GM18867 (cell line): ENCODE measurements at regions not wholly inside any gene's neighbourhood (a gene's known extent, or its start where the extent isn't known, plus 50 kb on each side); places are given as distances from the start of the nearest gene placed in this dataset.

ENCODE experiments used
- ATAC-seq: cut with Tn5 transposase; IDR thresholded peaks from one replicate; pipeline ENCODE4 v1.9.1; 2021; ENCODE audit warnings: mild to moderate bottlenecking, moderate library complexity; ENCODE audit not compliant: unreplicated experiment

- no peak for ATAC-seq
Measured at GRCh38 chr11:115724666-115725065, 220.5 kb upstream of the CADM1 start.

GRCh38 chr11:115722711-115723110 is 218.5 kb upstream of the CADM1 start:
- no peak for ATAC-seq

DNA sequence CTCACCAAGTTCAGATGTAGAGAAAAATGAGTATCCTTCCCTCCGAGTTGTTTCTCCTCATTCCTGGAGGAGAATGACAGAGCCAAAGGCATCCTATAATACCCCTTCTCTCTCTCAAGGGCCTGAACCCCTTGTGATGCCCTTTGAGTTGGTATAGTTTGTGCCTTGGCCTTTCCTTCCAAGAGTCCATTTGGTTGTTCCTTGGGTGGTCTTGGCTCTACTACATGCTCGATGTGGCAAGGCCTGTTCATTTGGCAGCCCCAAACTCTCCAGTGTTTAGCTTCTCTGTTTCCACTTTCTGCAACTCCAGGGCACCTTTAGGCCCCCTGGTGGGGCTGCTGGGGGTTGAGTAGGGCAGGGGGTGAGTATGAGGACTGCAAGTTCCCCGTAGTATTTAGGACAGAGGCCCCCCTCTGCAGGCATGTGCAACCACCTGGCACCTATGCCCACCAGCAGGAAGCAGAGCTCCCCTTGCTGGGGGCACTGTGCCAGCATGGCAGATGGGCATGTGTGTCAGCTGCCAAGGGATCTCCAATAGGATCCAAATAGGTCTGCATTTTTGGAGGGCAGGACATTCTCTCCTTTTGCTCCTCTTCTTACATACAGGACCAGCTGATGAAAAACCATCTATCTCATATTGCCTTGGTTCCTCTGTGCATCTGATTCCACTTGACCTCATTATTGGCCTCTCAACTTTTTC is 217.2 kb upstream of the CADM1 start:
- ATAC-seq = no peak

DNA sequence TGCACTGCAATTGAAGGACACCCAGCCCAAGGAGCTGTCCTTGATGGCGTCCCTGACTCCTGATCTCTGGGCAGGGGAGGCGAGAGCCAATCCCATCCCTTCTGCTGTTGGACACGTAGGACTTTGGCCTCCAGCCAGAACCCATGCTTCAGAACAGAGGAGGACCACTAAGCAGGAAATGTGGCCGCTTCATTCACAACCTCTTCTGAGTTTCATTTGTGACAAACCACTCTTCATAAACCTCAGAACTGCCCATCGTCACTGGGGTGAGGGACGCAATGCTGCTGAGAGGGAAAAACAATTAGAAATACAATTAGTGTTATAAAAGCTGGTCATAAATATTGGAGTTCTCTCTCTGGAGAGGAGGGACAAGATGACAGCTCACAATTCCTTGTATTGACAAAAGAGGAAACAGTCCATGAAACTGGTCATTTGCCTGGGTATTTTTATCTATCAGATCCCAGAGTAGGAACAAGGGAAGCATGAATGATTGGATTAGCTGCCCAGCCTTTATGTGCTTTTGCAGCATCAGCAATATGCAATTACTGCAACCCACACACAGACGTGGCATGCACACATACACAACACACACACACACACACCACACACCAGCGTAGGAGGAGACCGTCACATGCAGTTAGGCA is 216.5 kb upstream of the CADM1 start:
- ATAC-seq = no peak

DNA sequence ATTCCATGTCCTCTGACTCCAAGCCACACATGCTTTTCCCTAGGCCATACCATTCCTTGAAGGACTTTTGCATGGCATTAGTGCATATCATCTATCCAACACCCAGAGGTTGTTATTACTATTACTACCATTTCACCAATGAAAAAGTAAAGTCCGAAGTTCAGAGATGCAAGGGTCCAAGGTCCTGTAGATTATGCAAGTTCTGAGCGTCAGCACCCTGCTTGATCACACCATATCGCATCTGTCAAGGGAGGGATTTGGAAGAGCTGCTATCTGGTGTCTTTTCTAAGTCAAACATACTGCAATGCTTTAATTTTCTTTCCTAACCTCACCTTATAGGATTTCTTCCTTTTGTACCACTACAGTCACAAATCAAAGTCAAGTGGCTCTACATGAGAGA is 214.7 kb upstream of the CADM1 start:
- no peak for ATAC-seq

GRCh38 chr11:115718106-115718505 is 213.9 kb upstream of the CADM1 start:
- no peak for ATAC-seq

GRCh38 chr11:115716601-115717529 is 212.7 kb upstream of the CADM1 start:
- no peak for ATAC-seq

DNA sequence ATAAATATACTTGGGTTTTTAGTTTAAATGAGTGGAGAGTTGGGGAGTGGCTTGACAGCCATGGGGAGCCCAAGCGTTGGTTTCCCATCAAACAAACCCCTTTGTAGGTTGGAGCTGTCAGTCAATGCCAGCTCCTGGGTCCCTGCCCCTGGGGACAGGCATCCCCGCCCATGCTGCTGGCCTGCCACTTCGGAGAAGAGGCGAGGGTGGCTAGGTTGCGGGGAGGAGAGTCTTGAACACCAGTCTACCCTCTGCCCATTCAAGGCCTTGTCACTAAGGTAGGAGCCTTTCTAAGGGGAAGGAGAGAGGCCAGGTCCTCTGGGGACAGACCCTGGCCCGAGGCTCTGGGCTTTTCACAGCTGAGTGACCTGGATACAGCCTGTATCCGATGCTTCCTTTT is 211.9 kb upstream of the CADM1 start:
- no peak for ATAC-seq

- no peak for ATAC-seq
Measured at GRCh38 chr11:115715251-115715770, 211.1 kb upstream of the CADM1 start.

DNA sequence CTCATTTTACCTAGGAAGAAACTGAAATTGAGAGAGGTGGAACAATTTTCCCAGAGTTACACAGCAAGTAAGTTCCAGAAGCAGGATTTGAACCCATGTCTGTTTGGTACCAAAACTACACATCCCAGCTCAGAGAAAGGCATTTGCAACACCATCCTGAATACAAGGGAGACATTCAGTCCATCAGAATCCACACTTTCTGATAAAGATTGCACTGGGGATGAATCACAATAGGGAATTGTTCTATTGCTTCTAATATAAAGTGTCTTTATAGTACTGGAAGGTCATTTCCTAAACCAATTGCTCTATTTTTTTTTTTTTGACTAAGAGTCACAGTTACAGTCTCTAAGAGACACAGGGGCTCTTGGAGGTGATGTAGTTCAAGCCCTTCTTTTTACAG is 208.1 kb upstream of the CADM1 start:
- ATAC-seq = no peak

GRCh38 chr11:115710980-115711379 is 206.8 kb upstream of the CADM1 start:
- no peak for ATAC-seq

- no peak for ATAC-seq
Measured at GRCh38 chr11:115710426-115710825, 206.2 kb upstream of the CADM1 start.

DNA sequence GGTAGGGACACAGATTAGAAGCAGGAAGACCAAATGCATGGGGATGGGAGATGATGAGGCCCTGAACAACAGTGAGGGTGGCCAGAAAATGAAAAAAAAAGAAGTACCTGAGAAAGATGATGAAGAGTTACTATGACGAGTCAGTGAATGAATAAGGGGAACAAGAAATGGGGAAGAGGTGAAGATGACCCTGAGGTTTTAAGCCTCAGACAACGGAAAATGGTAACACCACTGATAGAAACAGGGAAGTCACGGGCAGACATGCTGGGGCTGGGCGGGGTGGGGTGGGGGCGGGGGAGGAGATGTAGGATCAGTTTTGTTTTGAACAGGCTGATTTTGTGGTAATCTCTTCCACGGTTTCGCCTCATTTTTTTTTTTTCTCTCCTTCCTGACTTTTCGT is 205.1 kb upstream of the CADM1 start:
- ATAC-seq = peak; percentile 59

- ATAC-seq = no peak
Measured at GRCh38 chr11:115707180-115707905, 203.1 kb upstream of the CADM1 start.

- no peak for ATAC-seq
Measured at GRCh38 chr11:115706626-115707135, 202.5 kb upstream of the CADM1 start.

DNA sequence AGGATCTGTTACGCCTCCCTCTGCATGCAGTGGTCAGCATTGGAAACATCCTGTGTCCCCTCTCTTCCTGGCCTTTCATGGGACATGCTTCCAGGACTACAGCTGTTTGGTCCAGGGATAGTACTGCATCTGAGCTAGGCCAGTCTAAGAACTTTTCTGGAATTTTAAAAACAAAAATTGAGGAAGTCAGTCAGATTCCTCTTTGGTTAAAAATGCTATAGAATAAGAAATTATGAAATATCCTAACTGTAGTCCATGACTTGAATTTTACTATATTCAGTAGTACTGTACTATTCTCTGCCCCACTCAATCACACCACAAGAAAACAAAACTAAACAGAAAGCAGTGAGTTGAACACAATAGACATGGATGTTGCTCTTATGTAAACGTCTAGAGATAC is 201.0 kb upstream of the CADM1 start:
- ATAC-seq = no peak

DNA sequence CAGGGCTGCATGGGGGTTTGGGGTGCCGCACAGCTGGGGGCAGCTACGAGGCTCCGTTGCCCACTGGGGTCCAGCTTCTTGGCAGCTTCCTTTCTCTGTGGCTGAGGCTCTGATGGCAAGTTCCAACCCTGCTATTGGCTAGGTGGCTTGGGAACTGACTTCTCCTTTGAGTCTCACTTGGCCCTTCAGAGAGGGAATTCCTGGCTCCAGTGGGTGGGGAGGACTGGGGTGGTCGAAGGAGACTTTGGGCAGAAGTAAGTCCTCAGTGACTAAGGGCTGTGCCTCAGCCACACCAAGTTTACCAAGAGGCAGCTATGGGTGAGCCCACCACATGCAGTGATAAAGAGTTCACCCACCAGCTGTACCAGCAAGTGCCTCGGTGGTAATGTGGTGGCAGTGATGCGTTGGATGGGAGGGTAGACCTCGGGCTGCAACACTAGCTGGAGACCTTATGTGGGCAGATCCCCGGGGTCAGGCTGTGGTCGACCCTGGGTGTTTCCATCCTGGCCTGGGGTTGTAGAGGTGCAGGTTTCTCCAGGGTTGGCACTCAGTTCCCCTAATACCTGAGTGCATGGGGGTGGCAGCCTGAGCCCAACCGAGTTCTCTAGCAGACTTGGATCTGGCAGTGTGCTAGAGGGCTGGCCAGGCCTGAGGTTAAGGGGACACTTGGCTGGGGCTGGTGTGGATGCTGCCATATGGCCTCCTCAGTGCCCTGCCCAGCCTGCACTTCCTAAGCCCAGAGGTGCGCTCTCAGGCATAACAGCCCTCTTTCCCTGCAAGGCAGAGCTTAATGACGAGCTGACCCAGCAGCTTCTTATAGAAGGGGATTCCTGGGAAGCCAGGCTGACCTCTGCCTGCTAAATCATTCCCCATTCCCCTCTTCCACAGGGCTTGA is 197.0 kb upstream of the CADM1 start:
- no peak for ATAC-seq

- no peak for ATAC-seq
Measured at GRCh38 chr11:115700496-115700895, 196.3 kb upstream of the CADM1 start.

GRCh38 chr11:115699733-115700132 is 195.5 kb upstream of the CADM1 start:
- ATAC-seq = no peak

GRCh38 chr11:115699326-115699725 is 195.1 kb upstream of the CADM1 start:
- no peak for ATAC-seq
